Smooth muscle cell (in vitro differentiated cells): ENCODE measurements at regions not wholly inside any gene's neighbourhood (a gene's known extent, or its start where the extent isn't known, plus 50 kb on each side); places are given as distances from the start of the nearest gene placed in this dataset.

ENCODE experiments used
- DNase-seq: peaks from one replicate; lab custom pipeline; 2025; ENCODE audit not compliant: unreplicated experiment; lab: John Stamatoyannopoulos, UW
- H2AFZ ChIP-seq: fragments of 200-600 bp; sonication (generic); 2 replicates; pipeline ENCODE4 v1.6.0; 2016; ENCODE audit warnings: antibody characterized with exemption, low read depth, mild to moderate bottlenecking
- H3F3A ChIP-seq: fragments of 200-600 bp; sonication (generic); 2 replicates; pipeline ENCODE4 v1.6.0; 2017; ENCODE audit warnings: antibody characterized with exemption, low read depth
- H3K27ac ChIP-seq: fragments of 200-600 bp; sonication (generic); 2 replicates; pipeline ENCODE4 v1.5.1; 2016; ENCODE audit warnings: low read depth, mild to moderate bottlenecking
- H3K27me3 ChIP-seq: fragments of 200-600 bp; sonication (generic); 2 replicates; pipeline ENCODE4 v1.6.1; 2016; ENCODE audit warnings: low read depth, mild to moderate bottlenecking
- H3K36me3 ChIP-seq: fragments of 200-600 bp; sonication (generic); 2 replicates; pipeline ENCODE4 v1.5.1; 2016; ENCODE audit warnings: low read depth
- H3K4me1 ChIP-seq: fragments of 200-600 bp; sonication (generic); 2 replicates; pipeline ENCODE4 v1.5.1; 2016; ENCODE audit warnings: low read depth
- H3K4me2 ChIP-seq: fragments of 200-600 bp; sonication (generic); 2 replicates; pipeline ENCODE4 v1.6.0; 2016; ENCODE audit warnings: mild to moderate bottlenecking
- H3K4me3 ChIP-seq: fragments of 200-600 bp; sonication (generic); 2 replicates; pipeline ENCODE4 v1.5.1; 2016; ENCODE audit warnings: mild to moderate bottlenecking
- H3K79me2 ChIP-seq: fragments of 200-600 bp; sonication (generic); 2 replicates; pipeline ENCODE4 v1.6.0; 2016; ENCODE audit warnings: low read depth, mild to moderate bottlenecking
- H3K9ac ChIP-seq: fragments of 200-600 bp; sonication (generic); 2 replicates; pipeline ENCODE4 v1.6.0; 2016; ENCODE audit warnings: low read depth
- H3K9me3 ChIP-seq: fragments of 200-600 bp; sonication (generic); replicated peaks from 2 replicates; pipeline ENCODE4 v1.5.1; 2016; ENCODE audit warnings: low read depth
- H4K20me1 ChIP-seq: fragments of 200-600 bp; sonication (generic); 2 replicates; pipeline ENCODE4 v1.6.0; 2016; ENCODE audit warnings: low read depth
- WGBS: methylation state at CpG from one replicate; pipeline ENCODE4 v1.1.7; 2016; ENCODE audit warnings: low lambda C conversion rate; 5-methylcytosine and 5-hydroxymethylcytosine counted together
- TF ChIP-seq, protein P1 (sequence below): fragments of 200-600 bp; sonication (generic); IDR thresholded peaks from 2 replicates; pipeline ENCODE4 v1.5.1; 2017; ENCODE audit warnings: borderline replicate concordance, mild to moderate bottlenecking, antibody characterized with exemption; ENCODE audit not compliant: insufficient read depth, poor library complexity, severe bottlenecking

DNA sequence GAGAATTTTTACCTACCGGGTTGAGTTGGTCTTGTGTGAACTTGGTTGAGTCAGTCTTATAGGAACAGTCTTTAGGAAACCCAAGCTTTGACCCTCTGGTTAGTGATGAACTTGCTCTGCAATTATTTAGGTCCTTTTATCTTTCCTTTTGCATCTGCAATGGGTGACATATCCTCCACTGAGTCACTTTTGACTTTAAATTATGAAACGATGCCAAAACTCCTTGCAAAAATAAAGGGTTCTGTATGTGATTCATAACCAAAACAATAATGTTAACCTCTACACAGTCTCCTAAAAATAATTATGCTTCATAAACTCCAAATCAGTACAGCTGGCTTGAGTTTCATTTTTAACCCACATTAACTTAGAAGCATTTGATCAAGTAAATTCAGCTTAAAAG lies 979.4 kb downstream of the GALC start:
- no peak for DNase-seq
- Histone ChIP-seq H3K27me3 (no peaks in the 10 kb centered on the region), H2AFZ (no peak overlapping the region), H3K36me3 (no peaks in the 10 kb centered on the region), H4K20me1 (no peaks in the 10 kb centered on the region), H3K27ac (no peak overlapping the region), H3K4me2 (no peak overlapping the region), H3F3A (no peaks in the 10 kb centered on the region), H3K79me2 (no peaks in the 10 kb centered on the region), H3K4me3 (no peak overlapping the region), H3K9me3 (no peaks in the 10 kb centered on the region), H3K4me1 (peaks cover 12% of the 10 kb centered on the region), H3K9ac (no peak overlapping the region)
- WGBS: 70% methylated on average over 2 of the region's 2 CpGs
- TF ChIP-seq, protein P1, sequence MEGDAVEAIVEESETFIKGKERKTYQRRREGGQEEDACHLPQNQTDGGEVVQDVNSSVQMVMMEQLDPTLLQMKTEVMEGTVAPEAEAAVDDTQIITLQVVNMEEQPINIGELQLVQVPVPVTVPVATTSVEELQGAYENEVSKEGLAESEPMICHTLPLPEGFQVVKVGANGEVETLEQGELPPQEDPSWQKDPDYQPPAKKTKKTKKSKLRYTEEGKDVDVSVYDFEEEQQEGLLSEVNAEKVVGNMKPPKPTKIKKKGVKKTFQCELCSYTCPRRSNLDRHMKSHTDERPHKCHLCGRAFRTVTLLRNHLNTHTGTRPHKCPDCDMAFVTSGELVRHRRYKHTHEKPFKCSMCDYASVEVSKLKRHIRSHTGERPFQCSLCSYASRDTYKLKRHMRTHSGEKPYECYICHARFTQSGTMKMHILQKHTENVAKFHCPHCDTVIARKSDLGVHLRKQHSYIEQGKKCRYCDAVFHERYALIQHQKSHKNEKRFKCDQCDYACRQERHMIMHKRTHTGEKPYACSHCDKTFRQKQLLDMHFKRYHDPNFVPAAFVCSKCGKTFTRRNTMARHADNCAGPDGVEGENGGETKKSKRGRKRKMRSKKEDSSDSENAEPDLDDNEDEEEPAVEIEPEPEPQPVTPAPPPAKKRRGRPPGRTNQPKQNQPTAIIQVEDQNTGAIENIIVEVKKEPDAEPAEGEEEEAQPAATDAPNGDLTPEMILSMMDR: no peak

DNA sequence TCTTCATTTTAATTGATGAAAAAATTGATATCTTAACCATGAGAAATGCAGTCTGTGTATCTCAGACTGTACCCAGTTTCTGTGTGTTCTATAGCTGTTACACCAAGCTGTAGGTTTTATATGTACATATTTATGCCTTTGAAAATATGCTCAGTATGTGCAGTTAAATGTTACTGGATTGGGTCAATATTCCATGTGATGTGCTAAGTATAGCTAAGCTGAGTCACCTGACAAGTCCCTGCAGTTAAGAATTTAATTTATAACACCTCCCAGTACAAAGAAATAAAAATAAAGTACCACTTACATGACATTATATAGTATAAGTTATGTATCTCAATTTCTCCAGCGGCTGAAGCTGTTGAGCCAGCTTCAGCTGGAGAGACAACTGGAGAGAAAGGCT lies 984.0 kb downstream of the GALC start:
- TF ChIP-seq, protein P1: no peak
- Histone ChIP-seq H2AFZ (no peak overlapping the region), H3K36me3 (no peaks in the 10 kb centered on the region), H3K4me3 (no peak overlapping the region), H3F3A (no peaks in the 10 kb centered on the region), H4K20me1 (no peaks in the 10 kb centered on the region), H3K27me3 (no peaks in the 10 kb centered on the region), H3K4me1 (no peaks in the 10 kb centered on the region), H3K9ac (no peak overlapping the region), H3K27ac (no peak overlapping the region), H3K4me2 (no peak overlapping the region), H3K9me3 (no peaks in the 10 kb centered on the region), H3K79me2 (no peaks in the 10 kb centered on the region)
- WGBS: 92% methylated on average over 1 of the region's 1 CpG
- no peak for DNase-seq

DNA sequence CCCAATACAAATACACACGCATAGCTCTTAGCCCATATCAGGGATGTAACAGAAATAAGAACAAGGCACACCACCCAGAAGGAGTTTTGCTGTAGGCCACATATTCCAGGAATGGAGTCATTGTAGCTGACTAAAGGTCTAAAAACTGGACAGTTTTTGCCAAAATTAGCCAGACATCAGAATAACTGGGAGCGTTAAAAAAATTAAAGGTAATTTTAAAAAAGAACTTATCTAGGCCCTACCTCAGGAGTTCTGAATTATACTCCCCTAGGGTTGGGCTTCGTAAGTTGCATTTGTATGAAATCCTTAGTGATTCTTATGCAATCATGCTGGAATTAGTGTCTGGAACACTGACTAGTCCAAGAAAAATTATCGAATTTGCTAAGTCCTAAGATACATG lies 987.7 kb downstream of the GALC start:
- Histone ChIP-seq H3K9me3 (no peaks in the 10 kb centered on the region), H2AFZ (peak overlapping the region; percentile 59), H3K36me3 (no peaks in the 10 kb centered on the region), H3K4me2 (no peak overlapping the region), H3K79me2 (no peaks in the 10 kb centered on the region), H3K4me1 (no peaks in the 10 kb centered on the region), H3K27me3 (no peaks in the 10 kb centered on the region), H3F3A (no peaks in the 10 kb centered on the region), H3K27ac (no peak overlapping the region), H3K4me3 (no peak overlapping the region), H3K9ac (no peak overlapping the region), H4K20me1 (no peaks in the 10 kb centered on the region)
- DNase-seq: no peak
- 37% methylated on average over 4 of the region's 4 CpGs for WGBS
- TF ChIP-seq, protein P1: no peak

DNA sequence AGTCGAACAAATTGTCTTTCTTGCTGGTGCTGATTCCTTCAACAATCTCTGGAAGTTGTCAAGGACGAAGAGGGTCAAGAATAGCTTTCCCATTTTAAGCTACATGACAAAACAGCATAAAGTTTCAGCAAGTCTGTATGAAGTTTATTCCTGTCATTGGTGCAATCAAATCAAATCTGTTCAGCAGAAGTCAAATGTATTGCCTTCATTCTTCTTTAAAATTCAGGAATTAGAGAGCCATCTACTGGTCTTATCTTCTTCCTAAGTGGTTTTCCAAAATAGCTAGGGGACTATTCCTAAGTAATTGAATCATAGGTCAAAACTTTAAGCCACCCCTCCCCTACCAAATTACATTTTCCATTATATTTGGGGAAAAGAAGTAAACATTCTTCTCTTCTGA lies 990.2 kb downstream of the GALC start:
- TF ChIP-seq, protein P1: no peak
- Histone ChIP-seq H3K27ac (no peak overlapping the region), H4K20me1 (no peaks in the 10 kb centered on the region), H3K4me3 (no peak overlapping the region), H3K36me3 (no peaks in the 10 kb centered on the region), H2AFZ (no peak overlapping the region), H3K27me3 (no peaks in the 10 kb centered on the region), H3K9me3 (no peaks in the 10 kb centered on the region), H3K4me2 (no peak overlapping the region), H3K79me2 (no peaks in the 10 kb centered on the region), H3K9ac (no peak overlapping the region), H3K4me1 (no peaks in the 10 kb centered on the region), H3F3A (no peaks in the 10 kb centered on the region)
- DNase-seq: no peak
- 76% methylated on average over 2 of the region's 2 CpGs for WGBS
